ENCODE measurements at regions not wholly inside any gene's neighbourhood (a gene's known extent, or its start where the extent isn't known, plus 50 kb on each side); places are given as distances from the start of the nearest gene placed in this dataset.
"Not testable (repeated sequence)": the region's sequence is repeated elsewhere in the genome, so short reads cannot be mapped to it uniquely, and the experiment has no call there.

GRCh38 chr14:46147452-46147851 lies 504.1 kb downstream of the RPL10L start:
- no peak for DNase-seq (ENCODE audit: low spot score)

DNA sequence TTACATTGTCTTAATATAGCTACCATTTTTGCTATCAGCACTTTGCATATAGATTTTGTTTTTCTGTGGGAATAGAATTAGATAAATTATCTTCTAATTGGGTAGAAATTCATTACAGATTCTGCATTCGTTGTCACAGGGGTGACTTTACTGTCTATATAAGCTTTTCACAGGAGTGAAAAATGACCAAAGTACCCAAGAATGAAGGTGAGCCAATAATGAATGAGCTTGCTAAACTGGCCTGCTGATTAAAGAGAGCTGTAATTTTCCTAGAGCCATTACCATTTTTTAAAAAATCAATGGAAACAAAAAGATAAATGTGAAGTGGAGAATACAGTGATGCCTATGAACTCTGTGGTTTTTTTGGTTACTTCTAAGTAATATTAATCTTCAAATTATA lies 504.6 kb downstream of the RPL10L start:
- no peak for DNase-seq (ENCODE audit: low spot score)

GRCh38 chr14:46140445-46140844 lies 511.1 kb downstream of the RPL10L start:
- DNase-seq (ENCODE audit: low spot score) = no peak

DNA sequence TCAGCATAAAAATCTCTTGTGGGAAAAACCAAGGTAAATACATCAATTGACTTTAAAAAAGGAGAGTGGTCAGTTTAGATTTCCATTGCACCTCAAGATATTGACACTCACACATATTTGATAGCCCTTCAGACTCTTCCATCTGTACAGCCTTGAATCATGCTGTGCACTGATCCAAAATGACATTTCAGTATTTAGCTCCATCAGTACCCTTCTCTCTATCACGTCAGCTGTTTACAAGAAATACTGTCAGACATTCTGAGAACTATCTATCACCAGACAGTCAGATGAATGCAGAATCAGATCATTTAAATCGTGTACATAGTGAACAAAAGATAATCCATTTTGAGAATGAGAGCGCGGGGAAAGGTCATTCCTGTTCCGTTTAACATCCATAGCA lies 511.9 kb downstream of the RPL10L start:
- DNase-seq (ENCODE audit: low spot score) = no peak

DNA sequence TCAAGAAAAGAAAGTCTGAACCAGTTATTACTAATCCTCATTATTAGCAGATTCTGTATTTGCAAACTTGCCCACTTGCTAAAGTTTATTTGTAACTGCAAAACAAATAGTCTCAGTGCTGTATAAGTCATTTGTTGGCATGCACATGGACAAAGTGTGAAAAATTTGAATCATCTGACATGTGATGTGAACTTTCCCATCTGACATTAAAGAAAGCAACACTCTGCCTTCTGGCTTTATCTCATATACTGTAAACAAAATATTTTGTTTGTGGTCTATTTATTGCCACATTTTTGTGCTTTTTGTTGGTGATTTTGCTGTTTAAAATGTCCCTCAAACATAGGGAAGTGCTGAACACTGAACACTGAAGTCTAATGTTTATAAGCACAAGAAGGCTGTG lies 513.8 kb downstream of the RPL10L start:
- no peak for DNase-seq (ENCODE audit: low spot score)

DNA sequence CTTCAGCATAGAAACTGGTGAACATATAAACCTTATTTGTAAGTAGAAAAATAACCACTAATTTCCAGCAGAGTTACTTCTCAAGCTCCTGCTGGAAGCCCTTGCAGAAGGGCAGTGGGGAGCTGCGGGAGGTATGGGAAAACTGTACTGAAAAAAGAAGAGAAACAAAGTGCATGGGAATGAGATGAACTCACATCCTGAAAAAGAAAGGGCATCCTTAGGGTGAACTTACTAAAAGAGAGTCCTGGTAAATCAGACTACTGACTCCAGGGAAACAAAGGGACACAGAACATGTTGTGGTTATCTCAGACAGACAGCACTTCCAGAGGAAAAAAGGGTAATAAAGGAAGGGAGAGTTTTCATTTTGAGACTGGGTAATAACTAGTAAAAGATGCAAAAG lies 515.1 kb downstream of the RPL10L start:
- peak; percentile 2 for DNase-seq (ENCODE audit: low spot score)

GRCh38 chr14:46108228-46108627 lies 543.4 kb downstream of the RPL10L start:
- DNase-seq (ENCODE audit: low spot score) = no peak

- DNase-seq (ENCODE audit: low spot score) = not testable (repeated sequence)
Measured at GRCh38 chr14:46100901-46101300, 550.7 kb downstream of the RPL10L start.

DNA sequence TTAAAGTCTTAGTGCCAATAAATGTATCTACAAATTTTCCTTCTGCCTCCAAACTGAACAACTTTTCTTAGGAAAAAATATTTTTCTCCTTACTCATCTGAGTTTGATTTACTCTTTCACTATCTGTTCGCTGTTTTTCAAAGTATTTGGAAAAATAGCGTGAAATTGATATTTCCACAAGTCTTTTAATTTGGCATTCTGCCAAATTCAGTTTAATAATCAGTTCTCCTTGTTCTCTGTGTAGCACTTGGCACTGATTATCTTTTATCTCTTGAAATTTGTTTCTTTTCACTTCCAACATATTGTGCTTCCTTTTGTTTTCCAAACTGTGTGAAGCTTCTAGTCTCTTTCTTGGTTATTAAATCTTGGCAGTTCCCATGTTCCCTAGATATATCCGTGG lies 559.8 kb downstream of the RPL10L start:
- DNase-seq (ENCODE audit: low spot score) = no peak

GRCh38 chr14:46087604-46088003 lies 564.0 kb downstream of the RPL10L start:
- no peak for DNase-seq (ENCODE audit: low spot score)

- no peak for DNase-seq (ENCODE audit: low spot score)
Measured at GRCh38 chr14:46074061-46074460, 577.5 kb downstream of the RPL10L start.

- DNase-seq (ENCODE audit: low spot score) = no peak
Measured at GRCh38 chr14:46063872-46064271, 587.7 kb downstream of the RPL10L start.

DNA sequence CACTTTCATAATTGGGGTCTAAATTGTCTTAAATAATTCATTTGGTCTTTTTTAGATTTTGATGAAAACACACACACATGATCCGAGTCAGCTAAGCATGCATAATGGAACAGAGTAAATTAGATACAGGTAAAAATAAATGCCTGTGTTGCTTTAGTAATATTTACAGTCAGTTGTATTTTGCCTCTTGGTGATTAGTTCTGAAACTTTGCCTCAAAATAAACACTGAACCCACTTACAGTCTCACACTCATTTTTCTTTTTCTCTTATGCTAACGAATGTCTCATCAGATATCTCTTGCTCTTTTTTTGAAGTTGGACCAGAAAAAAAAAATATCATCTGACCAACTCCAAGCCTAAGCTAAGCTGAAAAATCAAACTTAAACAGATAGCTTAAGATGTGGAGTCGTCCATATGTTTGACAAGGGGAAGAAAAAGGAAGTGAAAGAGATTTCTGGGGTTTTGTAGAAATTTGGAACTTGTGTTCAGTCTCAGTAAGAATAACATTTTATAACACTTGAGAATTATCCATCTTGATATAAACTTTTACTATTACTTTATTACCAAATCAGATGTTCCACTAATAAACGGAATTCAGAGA lies 592.5 kb downstream of the RPL10L start:
- no peak for DNase-seq (ENCODE audit: low spot score)

- DNase-seq (ENCODE audit: low spot score) = no peak
Measured at GRCh38 chr14:46057799-46058198, 593.8 kb downstream of the RPL10L start.

DNA sequence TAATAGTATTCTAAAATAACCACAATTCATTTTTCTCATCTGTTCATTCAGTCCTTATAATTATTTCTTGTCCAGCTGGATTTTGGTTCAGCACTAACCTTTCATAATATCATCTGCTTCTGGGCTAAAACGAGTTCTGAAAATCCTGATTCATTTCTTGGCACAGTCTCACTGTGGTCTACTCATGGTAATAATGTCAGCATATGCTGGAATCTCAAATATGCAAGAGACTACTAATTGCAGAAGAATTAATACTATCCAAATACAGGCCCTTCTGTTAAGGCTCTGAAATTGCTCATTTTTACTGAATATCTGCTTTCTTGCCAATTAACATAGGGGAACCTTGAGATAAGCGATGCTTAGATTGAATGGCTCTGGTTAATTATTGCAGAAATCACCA lies 597.1 kb downstream of the RPL10L start:
- DNase-seq (ENCODE audit: low spot score) = peak; percentile 12

GRCh38 chr14:46053221-46053620 lies 598.4 kb downstream of the RPL10L start:
- no peak for DNase-seq (ENCODE audit: low spot score)

DNA sequence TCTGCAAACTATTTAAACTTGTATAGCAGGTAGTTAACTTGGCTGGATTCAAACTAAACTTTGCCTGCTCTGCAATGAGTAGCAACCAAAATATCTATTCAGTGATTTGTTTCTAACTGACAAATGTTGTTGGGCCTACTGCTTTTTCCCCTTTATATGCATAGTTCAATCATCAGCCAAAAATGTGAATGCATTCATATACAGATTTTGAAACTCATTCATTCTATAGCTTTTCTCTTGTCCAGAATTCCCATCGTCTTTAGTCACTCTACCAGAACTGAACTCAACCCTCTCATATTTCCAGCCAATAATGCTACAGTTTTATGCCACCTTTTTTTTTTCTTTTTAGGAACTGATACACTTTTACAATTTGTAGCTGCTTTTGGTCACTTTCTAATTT lies 599.8 kb downstream of the RPL10L start:
- DNase-seq (ENCODE audit: low spot score) = no peak

GRCh38 chr14:46048127-46048526 lies 603.5 kb downstream of the RPL10L start:
- no peak for DNase-seq (ENCODE audit: low spot score)

DNA sequence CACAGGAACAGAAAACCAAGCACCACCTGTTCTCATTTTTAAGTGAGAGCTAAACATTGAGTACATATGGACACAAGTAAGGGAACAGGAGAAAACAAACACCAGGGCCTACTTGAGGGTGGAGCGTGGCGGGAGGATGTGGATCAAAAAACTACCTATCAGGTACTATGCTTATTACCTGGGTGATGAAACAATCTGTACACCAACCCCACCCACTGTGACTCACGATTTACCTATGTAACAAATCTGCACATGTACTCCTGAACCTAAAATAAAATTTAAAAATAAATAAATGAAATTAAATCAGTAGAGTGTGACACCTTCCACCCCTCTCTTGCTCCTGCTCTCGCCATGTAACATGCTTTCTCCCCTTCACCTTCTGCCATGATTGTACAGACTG lies 615.5 kb downstream of the RPL10L start:
- no peak for DNase-seq (ENCODE audit: low spot score)

- DNase-seq (ENCODE audit: low spot score) = no peak
Measured at GRCh38 chr14:46034305-46034704, 617.3 kb downstream of the RPL10L start.

- no peak for DNase-seq (ENCODE audit: low spot score)
Measured at GRCh38 chr14:46018846-46019420, 632.6 kb downstream of the RPL10L start.

DNA sequence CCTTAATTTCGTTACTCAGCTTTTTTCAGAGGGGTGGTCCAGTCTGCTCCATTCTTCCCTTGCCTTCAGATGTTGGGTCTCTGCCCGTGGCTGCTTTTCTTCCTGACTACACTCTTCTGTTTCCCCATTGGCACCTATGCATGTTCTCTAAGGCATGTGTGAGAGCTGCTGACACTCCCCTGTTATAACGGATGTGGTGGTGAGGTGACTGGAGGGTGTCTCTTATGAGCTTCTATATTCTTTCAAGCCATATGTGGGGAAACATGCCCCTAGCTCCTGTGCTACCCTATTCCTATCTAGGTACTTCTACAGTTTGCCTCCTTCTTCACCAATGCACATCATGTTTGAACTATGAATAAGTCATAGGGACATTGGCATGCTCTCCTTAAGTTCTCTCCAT lies 643.2 kb downstream of the RPL10L start:
- no peak for DNase-seq (ENCODE audit: low spot score)

DNA sequence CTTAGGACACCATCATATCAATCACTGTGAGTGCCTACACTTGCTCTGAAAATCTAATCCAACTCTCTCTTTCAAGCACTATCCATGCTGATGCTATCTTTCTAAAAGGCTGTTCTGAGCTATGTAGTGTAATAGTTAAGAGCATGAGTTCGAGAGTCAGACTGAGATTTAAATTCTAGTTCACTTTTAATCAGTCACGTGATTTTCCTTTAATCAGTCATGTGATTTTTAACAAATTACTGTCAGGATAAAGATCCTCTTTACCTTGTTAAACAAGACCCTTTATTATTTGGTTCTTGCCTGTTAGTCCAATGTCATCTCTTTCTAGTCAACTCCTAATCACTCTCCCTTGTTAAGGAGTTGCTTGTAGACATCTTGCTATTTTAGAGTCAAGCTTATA lies 653.0 kb downstream of the RPL10L start:
- DNase-seq (ENCODE audit: low spot score) = no peak

DNA sequence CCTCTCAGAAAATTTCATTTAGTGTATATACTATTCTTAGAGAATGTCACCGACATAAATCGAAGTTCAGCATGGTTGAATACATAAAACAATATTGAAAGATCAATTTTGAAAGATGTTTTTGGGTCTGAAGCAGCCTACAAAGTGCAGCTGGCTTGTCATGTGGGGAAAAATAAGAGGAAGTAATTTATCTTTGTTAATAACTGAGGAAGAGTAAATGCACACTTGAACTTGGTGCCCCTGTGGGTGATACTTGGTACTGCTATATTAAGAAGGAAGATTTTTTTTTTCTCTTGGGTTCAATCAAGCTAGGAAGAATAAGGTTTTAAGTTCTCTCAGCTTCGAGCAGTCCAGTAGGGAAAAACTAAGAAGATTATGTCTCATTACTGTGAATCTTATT lies 661.3 kb downstream of the RPL10L start:
- no peak for DNase-seq (ENCODE audit: low spot score)
